IPS-NIHi7 (cell line): ENCODE measurements at regions not wholly inside any gene's neighbourhood (a gene's known extent, or its start where the extent isn't known, plus 50 kb on each side); places are given as distances from the start of the nearest gene placed in this dataset.

Experiments
- DNase-seq: peaks from one replicate; pipeline ENCODE4 v3.0.0; 2012; ENCODE audit warnings: mixed read lengths; ENCODE audit errors: extremely low spot score

DNA sequence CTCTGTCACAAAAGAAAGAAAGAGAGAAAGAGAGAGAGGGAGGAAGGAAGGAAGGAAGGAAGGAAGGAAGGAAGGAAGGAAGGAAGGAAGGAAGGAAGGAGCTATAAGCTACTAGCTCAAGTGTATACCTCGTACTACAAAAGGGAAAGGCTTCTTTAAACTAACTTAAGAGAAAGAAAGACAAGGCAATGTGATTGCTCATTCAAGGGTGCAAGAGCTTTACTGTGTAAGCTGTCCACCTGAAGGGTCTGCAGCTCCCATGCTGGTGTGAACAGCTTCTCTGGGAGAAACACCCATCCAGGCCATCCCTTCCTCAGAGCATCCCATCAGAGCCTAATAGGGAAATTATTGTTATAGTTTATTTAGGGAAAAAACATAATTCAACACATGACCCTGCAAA, 286.1 kb upstream of the ID2 start:
- DNase-seq = no peak

DNA sequence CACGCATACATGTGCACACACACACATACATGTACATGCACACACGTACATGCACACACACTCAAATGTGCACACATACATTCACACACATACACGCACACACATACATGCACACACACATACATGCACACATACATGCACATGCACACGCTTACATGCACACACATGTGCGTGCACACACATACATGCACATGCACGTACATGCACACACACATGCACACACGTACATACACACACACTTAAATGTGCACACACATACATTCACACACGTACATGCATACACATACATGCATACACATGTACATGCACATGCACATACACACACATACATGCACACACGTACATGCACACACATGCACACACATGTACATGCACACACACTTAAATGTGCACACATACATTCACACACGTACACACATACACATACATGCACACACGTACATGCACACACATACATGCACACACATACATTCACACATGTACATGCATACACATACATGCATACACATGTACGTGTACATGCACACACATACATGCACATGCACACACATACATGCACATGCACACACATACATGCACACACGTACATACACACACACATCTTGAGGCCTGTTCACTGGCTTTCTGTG, 283.7 kb upstream of the ID2 start:
- no peak for DNase-seq

DNA sequence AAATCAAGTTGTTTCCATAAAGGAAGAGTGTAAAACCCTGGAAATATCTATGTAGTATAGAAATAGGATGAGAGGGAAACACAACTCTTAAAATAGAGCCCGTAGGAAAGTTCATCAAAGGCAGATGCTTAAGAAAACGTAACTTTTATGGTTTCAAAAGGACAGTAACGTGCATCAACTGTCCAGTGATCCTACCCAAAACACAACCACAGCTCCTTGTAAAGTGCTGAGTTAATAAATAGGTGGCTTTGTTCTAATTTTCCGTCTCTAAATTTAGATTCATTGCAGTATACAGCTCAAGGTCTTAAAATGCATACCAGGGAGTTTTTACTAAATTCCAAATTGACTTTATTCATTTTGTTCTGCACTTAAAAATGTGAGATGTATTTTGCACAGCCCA, 282.1 kb upstream of the ID2 start:
- DNase-seq = no peak

DNA sequence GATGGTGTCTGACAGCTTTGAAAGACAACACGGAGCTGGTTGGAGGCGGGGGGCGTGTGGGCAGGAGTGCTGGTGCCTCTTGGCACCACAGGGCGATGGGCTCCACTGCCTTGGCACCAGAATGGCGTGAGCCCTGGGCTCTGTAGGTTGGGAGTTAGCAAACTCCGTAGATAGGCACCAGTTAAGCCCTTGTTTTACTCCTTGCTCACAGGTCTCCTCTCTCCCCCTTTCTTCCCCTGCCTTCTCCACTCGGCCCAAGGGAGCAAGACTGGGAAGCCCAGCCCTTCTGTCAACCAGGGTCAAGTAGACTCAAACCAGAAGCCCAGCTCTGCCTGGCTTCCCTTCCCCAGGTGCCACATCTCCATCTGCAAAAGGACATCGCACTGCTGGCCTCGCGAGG, 281.7 kb upstream of the ID2 start:
- DNase-seq = no peak

DNA sequence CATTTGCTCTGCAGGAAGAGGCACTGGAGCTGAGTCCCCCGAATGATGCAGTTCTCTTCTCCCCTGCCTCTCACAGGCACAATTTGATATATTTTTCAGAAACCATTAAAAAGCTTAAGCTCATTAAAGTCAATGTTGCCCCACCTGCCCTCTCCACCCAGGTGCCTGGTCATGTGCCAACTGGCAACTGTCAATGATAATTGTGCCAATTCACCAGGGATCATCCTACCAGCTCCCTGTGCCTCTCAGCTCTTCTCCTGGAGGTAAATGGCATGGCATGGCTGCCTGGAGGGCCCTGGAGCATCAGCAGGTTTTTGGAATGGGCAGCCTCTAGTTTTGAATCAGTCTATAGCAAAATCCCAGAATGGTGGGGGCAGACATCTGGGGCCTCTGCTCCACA, 279.6 kb upstream of the ID2 start:
- no peak for DNase-seq

DNA sequence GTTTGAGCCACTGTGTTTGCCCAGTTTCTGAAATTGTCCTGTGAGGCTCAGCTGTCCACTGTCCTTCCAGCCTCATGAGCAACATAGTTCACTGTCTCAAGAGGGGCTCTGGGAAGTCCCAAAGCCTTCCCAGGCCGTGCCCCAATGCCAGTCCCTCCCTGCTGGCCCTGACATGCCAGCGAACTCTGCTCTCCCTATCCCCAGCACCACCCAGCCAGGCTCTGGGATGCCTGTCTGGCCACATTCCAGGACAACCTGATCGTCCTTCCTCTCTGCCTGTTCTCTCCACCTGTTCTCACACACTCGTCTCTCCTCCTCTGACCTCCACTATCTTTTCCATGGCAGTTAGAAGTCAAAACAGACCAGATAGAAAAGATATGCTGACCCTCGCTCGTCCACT, 278.0 kb upstream of the ID2 start:
- no peak for DNase-seq

DNA sequence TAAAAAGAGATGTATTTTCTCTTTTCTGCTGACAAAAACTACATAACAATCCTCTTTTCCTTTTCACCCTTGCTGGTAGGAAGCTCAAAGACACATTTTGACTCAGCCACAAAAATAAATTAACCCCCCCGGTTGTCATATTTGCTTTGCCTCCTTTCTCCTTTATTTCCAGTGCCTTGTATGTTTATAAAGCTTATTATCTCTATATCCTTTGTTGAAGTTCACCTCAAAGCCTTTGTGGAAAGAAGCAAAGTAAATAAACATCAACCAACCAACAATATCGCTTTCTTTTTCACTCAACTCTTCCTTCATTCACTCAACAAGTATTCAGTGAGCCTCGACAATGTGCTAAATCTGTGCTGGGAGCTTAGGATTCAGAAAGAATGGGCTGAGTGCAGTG, 276.5 kb upstream of the ID2 start:
- DNase-seq = no peak

DNA sequence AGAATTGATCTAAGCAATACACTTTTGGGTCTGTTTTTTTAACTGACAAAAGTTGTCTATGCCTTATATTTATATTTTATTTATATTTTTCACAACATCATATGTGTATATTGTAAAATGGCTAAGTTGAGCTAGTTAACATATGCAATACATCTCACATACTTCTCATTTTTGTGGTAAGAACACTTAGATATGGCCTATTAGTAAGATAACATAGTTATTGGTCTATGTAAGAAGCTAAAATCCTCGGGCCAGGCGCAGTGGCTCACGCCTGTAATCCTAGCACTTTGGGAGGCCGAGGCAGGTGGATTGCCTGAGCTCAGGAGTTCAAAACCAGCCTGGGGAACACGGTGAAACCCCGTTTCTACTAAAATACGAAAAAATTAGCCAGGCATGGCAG, 275.6 kb upstream of the ID2 start:
- DNase-seq = no peak

DNA sequence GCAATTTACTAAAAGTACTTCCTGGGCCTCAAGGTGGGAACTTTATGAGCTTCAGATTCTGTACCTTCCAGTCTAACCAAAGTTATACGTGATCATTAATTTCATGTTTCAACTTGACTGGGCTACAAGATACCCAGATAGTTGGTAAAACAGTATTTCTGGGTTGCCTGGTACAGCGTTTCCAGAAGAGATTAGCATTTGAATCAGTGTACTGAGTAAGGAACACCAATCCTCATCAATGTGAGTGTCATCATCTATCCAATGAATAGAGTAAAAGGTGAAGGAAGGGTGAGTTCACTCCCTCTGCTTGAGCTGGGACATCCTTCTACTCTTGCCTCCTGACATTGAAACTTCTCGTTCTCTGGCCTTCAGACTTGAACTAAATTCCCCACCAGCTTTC, 274.5 kb upstream of the ID2 start:
- no peak for DNase-seq

DNA sequence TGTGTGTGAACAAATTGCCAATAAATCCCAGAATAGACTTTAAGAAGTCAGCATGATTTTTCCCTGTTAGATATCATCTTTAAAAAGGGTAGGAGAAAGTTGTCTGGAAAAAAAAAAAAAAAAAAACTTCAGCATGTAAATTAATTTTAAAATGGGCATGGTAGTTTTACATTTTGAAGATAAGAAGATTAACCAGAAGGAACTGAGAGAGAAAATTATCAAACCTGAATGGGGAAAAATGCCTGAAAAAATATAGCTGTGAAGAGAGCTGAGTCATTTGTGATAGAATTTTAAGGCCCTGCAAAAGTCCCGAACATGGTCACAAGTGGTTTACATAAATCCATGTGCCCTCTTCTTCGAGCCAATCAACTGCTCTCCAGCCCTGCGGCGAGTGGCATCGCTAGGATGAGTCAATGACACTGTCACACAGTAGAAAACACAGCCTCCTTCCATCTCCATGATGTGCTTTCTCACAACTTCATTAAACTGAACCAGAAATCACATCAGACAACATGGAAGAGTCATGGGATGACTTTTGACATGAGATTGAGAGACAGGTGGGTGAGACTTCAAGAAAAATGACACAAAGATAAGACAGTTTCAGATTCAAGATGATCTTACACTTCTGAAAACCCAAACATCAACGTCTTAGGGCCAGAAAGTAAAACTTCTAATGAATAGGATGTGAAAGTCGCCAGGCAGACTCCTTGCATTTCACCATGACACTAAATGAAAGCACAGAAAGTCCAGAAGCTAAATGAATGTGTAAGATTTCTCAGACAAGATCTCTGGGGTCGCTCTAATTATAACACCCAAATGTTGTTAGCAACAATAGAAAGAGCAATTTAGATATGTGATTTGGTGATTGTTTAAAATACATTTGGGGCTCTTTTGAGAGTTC, 273.0 kb upstream of the ID2 start:
- no peak for DNase-seq

DNA sequence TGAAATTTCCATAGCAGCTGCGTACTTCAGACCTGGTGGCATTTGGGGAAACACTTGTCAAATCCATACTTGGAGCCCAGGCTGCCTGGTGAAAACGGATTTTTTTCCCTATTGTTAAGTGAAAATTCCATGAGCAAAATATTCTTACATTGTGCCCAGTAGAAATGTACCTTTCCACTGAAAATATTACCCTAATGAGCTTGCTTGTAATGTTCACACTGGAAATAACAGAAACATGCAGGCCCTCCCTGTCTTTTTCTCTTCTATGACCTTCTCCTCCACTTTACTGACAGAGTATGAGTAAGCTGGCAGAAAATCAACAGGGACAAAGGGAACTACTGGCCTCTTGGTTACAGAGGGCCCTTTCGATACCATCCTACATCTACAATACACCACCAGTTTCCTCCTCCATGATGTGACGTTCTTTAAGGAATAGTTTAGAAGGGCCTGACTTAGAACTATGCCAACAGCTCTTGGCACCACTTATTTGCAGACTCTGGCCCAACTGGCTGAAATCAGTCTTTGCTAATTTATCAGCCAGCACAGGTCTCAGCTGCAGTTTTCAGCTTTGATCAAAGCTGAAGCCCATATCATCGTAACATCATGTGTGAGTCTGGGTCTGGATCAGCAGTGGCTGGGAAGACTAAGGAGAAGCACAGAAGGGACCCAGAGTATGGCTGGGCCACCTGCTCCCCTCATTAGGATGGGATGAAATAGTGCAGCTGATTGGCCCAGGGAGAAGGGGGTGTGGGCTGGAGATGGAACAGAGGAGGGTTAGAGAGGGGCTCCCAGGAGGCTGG, 272.2 kb upstream of the ID2 start:
- no peak for DNase-seq

DNA sequence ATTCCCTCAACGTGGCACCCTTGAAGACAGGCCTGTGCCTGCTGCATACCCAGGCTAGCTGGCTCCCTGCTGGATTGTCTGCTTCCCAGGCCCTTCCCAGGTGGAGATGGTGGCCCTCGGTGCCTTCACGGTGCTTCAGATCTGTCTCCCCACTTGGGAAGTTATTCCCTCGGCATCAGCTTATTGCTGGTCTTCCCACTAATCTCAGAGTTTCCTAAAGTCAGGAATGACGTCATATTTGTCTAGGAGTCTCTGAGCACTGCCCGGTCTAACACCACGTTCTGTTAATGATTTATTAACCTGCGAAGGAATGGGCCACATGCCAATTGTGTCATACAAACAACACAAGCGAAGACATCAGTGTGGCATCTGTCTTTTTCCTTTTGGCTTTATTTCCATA, 269.8 kb upstream of the ID2 start:
- DNase-seq = no peak

DNA sequence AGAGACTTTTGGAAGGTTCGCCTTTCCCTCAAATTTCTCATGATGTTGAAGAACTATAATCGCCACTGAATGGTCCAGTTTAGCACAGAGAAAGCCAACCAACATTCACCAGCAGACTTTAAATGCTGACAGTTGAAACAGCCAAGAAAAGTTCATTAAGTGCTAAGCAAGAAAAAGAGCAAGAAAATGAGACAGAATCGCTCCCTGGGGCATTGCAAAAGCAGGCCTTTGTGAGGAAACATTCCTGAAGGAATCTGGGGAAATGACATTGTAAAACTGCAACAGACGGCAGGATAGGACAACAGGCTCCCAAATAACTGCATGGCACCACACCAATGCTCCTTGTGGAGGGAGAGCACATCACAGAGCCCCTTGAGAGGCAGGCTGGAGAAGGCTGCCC, 269.3 kb upstream of the ID2 start:
- DNase-seq = peak; percentile 23

DNA sequence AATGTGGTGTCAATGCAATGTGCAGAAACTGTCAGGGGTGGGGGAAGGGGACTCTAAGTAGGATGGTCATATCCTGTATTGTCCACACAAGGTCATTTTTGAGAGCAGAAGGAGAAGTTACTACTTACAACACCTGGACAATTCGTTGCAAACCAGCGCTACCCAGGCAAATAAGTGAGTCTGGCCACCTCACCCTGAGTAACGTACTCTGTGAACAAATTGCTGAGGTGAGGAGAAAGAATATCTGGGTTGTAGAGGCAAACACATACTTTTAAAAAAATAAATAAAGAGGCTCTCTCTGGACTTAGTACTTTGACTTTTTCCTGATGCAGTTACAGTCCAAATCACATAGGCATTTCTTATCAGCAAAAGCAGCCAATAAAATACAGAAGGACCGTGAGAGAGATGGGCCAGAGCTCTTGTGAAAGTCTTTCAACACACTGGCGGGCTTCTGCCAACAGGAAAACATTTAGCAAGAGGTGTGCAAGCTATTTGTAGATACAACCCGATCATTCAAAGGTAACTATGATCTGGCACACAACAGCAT, 268.2 kb upstream of the ID2 start:
- no peak for DNase-seq

DNA sequence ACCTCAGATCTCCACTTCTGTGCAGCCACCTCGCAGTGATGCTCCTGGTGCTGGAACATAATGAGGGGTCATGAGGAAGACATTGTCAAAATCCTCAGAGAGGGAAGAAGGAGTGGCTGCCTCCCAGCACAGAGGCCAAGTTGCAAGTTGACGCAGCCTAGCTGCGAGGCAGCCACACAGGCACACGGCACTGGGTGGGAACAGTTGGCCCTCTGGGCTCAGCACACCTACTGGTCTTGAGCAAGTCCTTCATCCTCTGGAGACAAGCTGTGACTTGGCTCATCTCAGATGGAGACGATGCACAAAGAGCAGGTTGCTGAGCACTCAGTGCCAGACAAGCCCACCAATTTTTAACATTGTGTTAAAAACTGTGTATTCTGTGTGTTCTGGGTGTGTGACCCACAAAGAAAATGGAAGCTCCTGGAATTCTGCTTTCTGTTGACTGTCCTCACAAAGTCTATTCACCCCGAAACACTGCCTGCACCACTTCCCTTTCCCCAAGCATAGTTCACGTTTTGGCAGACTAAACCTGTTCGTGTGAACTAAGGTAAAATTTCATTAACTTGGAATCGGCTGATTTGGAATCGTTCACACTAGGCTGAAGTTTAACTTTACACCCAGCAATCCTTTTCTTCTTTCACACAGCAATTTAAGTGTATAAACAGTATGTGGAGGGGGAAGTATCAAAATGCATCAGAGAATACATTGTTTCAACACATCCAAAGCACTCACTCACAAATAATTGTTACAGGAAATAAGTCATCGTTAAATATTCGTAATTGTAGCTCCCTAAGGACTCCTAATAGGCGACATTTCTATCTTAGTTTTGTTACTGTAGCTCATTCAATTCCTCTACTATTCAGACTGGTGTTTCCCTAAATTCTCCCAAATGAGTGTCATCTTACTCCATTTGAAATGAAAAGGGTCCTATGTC, 266.6 kb upstream of the ID2 start:
- DNase-seq = no peak

DNA sequence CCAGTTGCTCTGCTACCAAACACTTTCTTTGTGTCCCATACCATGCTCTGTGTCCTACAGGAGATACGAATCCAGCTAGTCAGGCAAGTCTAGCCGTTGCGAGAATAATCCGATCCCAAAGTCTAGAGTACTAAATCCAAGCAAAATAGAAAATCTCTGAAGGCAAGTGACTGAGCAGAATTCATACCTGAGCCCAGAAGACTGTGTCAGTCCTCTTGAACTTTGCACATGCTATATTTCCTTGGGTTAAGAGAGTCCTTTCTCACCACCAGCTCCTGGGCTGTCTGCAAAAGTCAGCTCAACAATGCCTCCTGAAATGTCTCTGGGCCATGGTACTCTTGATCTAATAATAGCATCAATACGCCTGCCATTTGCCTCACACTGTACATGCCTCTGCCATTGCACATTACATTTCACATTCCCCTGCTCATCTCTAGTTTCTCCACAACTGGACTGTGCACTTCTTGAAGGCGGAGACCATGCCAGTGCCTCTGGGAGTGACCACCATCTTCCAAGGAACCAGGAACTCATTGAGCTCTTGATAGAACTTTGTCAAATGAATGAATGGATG, 265.8 kb upstream of the ID2 start:
- no peak for DNase-seq

DNA sequence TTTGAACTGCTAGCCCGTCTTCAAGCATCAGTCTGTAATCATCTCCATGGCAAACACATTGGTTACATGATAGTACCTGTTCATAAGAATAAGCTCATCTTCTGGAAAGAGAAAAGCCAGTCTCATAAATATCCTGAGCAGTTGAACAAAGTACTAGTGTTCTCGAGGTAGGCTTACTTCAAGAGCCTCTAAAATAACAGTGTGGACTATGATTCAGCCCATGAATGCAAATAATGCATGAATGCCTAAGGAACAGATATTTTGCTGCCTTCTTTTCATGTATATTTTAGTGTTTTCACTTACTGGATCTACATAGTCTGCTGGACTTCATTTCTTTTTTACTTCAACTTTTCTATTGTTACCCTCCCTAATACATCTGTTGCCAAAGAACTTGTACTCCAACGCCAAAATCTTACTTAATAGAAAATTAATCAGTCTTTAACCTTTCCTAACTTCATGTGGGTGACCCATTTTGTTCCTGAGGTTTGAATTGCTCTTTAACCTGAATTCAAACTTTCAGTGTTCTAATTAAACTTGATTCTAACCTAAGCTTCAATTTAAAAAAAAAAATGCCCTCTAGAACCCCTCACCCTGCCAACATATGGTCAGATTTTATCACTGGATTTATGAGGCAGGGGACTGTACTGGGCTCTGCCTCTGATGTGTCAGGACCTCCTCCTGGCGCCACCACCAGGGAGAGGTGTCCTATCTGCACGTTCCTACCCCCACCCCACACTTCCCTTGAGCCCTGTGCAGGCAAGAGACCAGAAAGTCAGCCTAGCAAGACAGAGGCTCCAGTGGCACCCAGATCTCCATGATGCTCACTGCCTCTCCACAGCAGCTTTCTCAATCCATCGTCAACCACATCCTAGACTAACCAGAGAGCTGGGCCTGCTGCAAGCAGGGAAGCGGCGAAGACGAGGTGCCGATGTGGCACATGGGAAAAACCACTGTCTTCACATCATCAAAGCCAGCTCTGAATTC, 264.7 kb upstream of the ID2 start:
- peak; percentile 35 for DNase-seq

DNA sequence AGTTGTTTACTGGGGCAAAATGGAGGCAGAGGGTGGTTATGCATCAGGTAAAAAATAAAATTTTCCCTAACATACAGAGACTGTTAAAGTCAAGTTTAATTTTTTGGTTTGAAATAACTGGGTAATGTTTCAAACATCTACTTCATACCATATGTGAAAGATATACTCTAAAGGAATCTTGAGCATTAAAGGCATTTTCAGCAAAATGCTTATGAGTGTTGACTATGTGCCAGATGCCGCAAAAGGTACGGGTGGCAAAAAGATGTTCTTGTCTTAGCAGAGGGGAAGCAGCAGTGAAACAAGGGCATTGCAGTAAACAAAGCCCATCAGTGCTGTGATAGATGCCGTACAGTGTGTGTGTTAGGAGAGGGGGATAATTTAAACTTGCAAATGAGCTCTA, 263.1 kb upstream of the ID2 start:
- no peak for DNase-seq

DNA sequence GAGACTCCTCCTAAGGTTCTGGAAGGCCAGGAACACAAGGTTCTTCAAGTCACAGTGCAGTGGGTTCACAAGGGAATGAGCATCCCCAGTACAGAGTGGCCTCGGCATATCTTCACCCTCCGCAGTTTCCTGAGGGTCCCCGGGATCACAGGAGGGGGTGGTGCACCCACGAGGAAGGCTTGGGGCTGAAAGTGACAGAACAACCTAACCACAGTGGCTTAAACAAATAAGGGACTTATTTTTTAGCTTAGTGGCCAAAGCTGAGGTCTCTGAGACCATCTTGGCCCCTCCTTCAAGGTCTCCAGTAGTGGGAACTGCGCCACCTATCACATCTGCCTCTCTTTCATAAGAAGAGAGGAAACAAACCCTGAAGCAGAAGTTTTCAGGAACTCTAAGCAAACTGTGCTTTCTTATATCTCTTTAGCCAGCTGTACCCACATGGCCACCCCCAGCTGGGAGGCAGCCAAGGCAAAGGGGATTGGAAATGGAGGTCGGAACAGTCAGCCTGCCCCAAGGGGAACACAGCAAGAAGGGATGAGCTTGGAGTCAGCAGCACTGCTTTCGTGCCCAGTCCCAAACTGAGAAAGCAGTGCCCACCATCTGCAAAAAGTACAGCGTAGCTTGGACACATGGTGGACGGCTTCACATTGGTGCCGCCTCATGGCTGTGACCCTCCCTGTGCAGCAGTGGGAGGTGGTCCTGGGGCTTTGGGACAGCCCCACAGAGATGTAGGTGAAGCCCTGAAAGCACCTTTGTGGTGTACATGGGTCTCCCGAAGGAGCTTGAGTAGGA, 260.0 kb upstream of the ID2 start:
- no peak for DNase-seq
